NCI-H187 (cell line): ENCODE measurements at regions not wholly inside any gene's neighbourhood (a gene's known extent, or its start where the extent isn't known, plus 50 kb on each side); places are given as distances from the start of the nearest gene placed in this dataset.
A peak's percentile ranks its signal among the peaks of the same experiment; 100 is the strongest.

ENCODE experiments used
- DNase-seq, 2 experiments: peaks; one replicate each; lab custom pipeline; 2025; lab: John Stamatoyannopoulos, UW

GRCh38 chr12:127629066-127629820, 637.7 kb upstream of the TMEM132C start:
- no peak for DNase-seq

GRCh38 chr12:127632461-127632860, 634.5 kb upstream of the TMEM132C start:
- DNase-seq, result no peak

GRCh38 chr12:127635838-127636237, 631.1 kb upstream of the TMEM132C start:
- no peak for DNase-seq

GRCh38 chr12:127636882-127637281, 630.1 kb upstream of the TMEM132C start:
- no peak for DNase-seq

- no peak for DNase-seq
Observed at GRCh38 chr12:127640181-127640886, 626.6 kb upstream of the TMEM132C start.

- DNase-seq, result no peak
Observed at GRCh38 chr12:127642208-127642607, 624.8 kb upstream of the TMEM132C start.

GRCh38 chr12:127648321-127648720, 618.6 kb upstream of the TMEM132C start:
- no peak for DNase-seq

- DNase-seq, result no peak
Observed at GRCh38 chr12:127649961-127650360, 617.0 kb upstream of the TMEM132C start.

- DNase-seq, result no peak
Observed at GRCh38 chr12:127650626-127651025, 616.3 kb upstream of the TMEM132C start.

- no peak for DNase-seq
Observed at GRCh38 chr12:127652281-127652680, 614.7 kb upstream of the TMEM132C start.

- no peak for DNase-seq
Observed at GRCh38 chr12:127654383-127654985, 612.5 kb upstream of the TMEM132C start.

GRCh38 chr12:127655691-127656090, 611.3 kb upstream of the TMEM132C start:
- DNase-seq, result no peak

GRCh38 chr12:127656266-127656665, 610.7 kb upstream of the TMEM132C start:
- no peak for DNase-seq

- DNase-seq, result no peak
Observed at GRCh38 chr12:127657036-127657435, 609.9 kb upstream of the TMEM132C start.

GRCh38 chr12:127660961-127661360, 606.0 kb upstream of the TMEM132C start:
- DNase-seq, result no peak

GRCh38 chr12:127663716-127664115, 603.3 kb upstream of the TMEM132C start:
- DNase-seq, result no peak

- no peak for DNase-seq
Observed at GRCh38 chr12:127664901-127665300, 602.1 kb upstream of the TMEM132C start.

- no peak for DNase-seq
Observed at GRCh38 chr12:127667131-127667685, 599.8 kb upstream of the TMEM132C start.

- no peak for DNase-seq
Observed at GRCh38 chr12:127670294-127670693, 596.7 kb upstream of the TMEM132C start.

- DNase-seq, result no peak
Observed at GRCh38 chr12:127670796-127671195, 596.2 kb upstream of the TMEM132C start.

- DNase-seq, result no peak
Observed at GRCh38 chr12:127675936-127676335, 591.0 kb upstream of the TMEM132C start.

- DNase-seq, result peak in 1 of 2 experiments; percentile 6
Observed at GRCh38 chr12:127677537-127678131, 589.3 kb upstream of the TMEM132C start.
